ENCODE measurements at regions not wholly inside any gene's neighbourhood (a gene's known extent, or its start where the extent isn't known, plus 50 kb on each side); places are given as distances from the start of the nearest gene placed in this dataset.

DNA sequence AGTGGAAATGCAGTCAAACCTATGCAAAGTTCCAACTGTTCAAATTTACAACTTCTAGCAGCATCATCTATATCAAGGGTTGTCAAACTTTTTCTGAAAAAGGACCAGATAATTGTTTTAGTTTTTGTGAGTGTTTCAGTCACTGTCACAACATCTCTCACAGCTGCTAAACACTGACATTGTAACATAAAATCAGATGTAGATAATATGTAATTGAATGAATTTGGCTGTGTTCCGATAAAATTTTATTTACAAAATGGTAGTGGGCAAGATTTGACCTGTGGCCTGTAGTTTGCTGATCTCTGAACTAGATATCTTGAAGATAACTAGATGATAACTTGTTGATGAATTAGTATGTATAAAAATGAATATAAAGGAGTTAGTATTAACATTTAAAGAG is 1679.1 kb upstream of the PCDH20 start:
- TF ChIP-seq MYC (IDR thresholded peaks at IDR 0.05; ENCODE audit: low read depth, low read length) = no peak
- TF ChIP-seq POLR2AphosphoS5 (IDR thresholded peaks at IDR 0.05; ENCODE audit: insufficient read depth, low read depth, low read length) = no peak
- no peak for TF ChIP-seq POLR2A (IDR thresholded peaks at IDR 0.05; ENCODE audit: low read depth, low read length)
- TF ChIP-seq, protein P1, sequence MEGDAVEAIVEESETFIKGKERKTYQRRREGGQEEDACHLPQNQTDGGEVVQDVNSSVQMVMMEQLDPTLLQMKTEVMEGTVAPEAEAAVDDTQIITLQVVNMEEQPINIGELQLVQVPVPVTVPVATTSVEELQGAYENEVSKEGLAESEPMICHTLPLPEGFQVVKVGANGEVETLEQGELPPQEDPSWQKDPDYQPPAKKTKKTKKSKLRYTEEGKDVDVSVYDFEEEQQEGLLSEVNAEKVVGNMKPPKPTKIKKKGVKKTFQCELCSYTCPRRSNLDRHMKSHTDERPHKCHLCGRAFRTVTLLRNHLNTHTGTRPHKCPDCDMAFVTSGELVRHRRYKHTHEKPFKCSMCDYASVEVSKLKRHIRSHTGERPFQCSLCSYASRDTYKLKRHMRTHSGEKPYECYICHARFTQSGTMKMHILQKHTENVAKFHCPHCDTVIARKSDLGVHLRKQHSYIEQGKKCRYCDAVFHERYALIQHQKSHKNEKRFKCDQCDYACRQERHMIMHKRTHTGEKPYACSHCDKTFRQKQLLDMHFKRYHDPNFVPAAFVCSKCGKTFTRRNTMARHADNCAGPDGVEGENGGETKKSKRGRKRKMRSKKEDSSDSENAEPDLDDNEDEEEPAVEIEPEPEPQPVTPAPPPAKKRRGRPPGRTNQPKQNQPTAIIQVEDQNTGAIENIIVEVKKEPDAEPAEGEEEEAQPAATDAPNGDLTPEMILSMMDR (IDR thresholded peaks at IDR 0.05; ENCODE audit: extremely low read depth in 1 of 2, insufficient read depth in 1 of 2, low read depth in 1 of 2, low read length in 2 of 2) = no peak
- TF ChIP-seq, protein P2, sequence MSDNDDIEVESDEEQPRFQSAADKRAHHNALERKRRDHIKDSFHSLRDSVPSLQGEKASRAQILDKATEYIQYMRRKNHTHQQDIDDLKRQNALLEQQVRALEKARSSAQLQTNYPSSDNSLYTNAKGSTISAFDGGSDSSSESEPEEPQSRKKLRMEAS (IDR thresholded peaks at IDR 0.05; ENCODE audit: insufficient read depth, insufficient read length) = no peak

All from endothelial cell of umbilical vein (primary cell).